HCT116 (cell line): ENCODE measurements at regions not wholly inside any gene's neighbourhood (a gene's known extent, or its start where the extent isn't known, plus 50 kb on each side); places are given as distances from the start of the nearest gene placed in this dataset.

Source experiments
- ATAC-seq: fragments of 200-7000 bp; cut with Tn5 transposase; 2 replicates; pipeline ENCODE4 v1.9.1; 2020; ENCODE audit warnings: mild to moderate bottlenecking, moderate library complexity
- BruUV-seq: library from RNA; stranded (reverse); fragments of 400-500 nt; replicated peaks from 2 replicates; lab custom pipeline; 2021; lab: Mats Ljungman, UMichigan
- CTCF ChIA-PET: fragments of 300-600 bp; sonication (Branson Sonifier 250); formaldehyde crosslinking; loops from one replicate; lab custom pipeline; 2021; ENCODE audit warnings: antibody characterized with exemption; lab: Charles Lee
- POLR2A ChIA-PET: fragments of 300-600, 350-600 bp; sonication (Branson Sonifier 250); formaldehyde crosslinking; loops from one replicate; lab custom pipeline; 2021; ENCODE audit warnings: antibody characterized with exemption; lab: Charles Lee
- RAD21 ChIA-PET, 2 experiments: fragments of 300-600 bp; sonication (Branson Sonifier 250); formaldehyde crosslinking; loops; one replicate each; lab custom pipeline; 2023; ENCODE audit warnings: low total read pairs in 2 of 2; ENCODE audit not compliant: uncharacterized antibody in 2 of 2, unreplicated experiment in 2 of 2, low non-redundant PET in 1 of 2; lab: Charles Lee
- DNase-seq: peaks from one replicate; pipeline ENCODE4 v3.0.0-alpha.2; 2010; ENCODE audit warnings: low read depth, low spot score
- H2AFZ ChIP-seq: fragments of 200-600 bp; shearing (Covaris generic), sonication (generic); 2 replicates; pipeline ENCODE4 v1.6.1; 2017; ENCODE audit warnings: low read depth, mixed run types, mixed read lengths, antibody characterized with exemption, low read length; ENCODE audit not compliant: poor library complexity, severe bottlenecking
- H3K27ac ChIP-seq: 2 replicates; pipeline ENCODE4 v1.5.1; 2012; ENCODE audit warnings: low read depth, low read length
- H3K27me3 ChIP-seq: fragments of 200-600 bp; sonication (generic); 2 replicates; pipeline ENCODE4 v1.6.1; 2016; ENCODE audit warnings: mixed run types, low read length, mixed read lengths; ENCODE audit not compliant: insufficient read depth
- H3K36me3 ChIP-seq, 2 experiments: fragments of 200-500 bp in 1 of 2; fragments of 200-600 bp in 1 of 2; sonication (Bioruptor generic) in 1 of 2; sonication (generic) in 1 of 2; 2 replicates each; pipeline versions ENCODE4 v1.5.1 to v1.6.1; 2014 to 2016; ENCODE audit warnings: low read length in 2 of 2, inconsistent platforms in 1 of 2, mixed read lengths in 1 of 2, mixed run types in 1 of 2; ENCODE audit not compliant: insufficient read depth in 2 of 2, control insufficient read depth in 1 of 2
- H3K4me1 ChIP-seq, 2 experiments: fragments of 200-600 bp in 1 of 2; sonication (generic) in 1 of 2; 2 replicates each; pipeline versions ENCODE4 v1.5.1 to v1.6.1; 2012 to 2017; ENCODE audit warnings: low read length in 2 of 2, inconsistent platforms in 1 of 2, mild to moderate bottlenecking in 1 of 2, mixed read lengths in 1 of 2, mixed run types in 1 of 2, moderate library complexity in 1 of 2; ENCODE audit not compliant: insufficient read depth in 2 of 2, control insufficient read depth in 1 of 2
- H3K4me2 ChIP-seq: fragments of 200-600 bp; sonication (generic); 2 replicates; pipeline ENCODE4 v1.6.1; 2017; ENCODE audit warnings: mixed run types, low read length, mixed read lengths
- H3K4me3 ChIP-seq, 2 experiments: fragments of 200-600 bp in 1 of 2; sonication (generic) in 1 of 2; replicated peaks in 1 of 2; 2 replicates each; pipeline ENCODE4 v1.5.1; 2011 to 2016; ENCODE audit warnings: low read length in 2 of 2, control low read depth in 1 of 2, low read depth in 1 of 2, mild to moderate bottlenecking in 1 of 2, mixed read lengths in 1 of 2, mixed run types in 1 of 2
- H3K79me2 ChIP-seq: fragments of 200-600 bp; sonication (generic); 2 replicates; pipeline ENCODE4 v1.6.1; 2017; ENCODE audit warnings: mild to moderate bottlenecking, mixed run types, low read length, moderate library complexity, mixed read lengths; ENCODE audit not compliant: insufficient read depth
- H3K9ac ChIP-seq: fragments of 200-600 bp; sonication (generic); 2 replicates; pipeline ENCODE4 v1.6.1; 2016; ENCODE audit warnings: low read length, mixed read lengths
- H3K9me2 ChIP-seq: fragments of 200-600 bp; sonication (generic), shearing (Covaris generic); 2 replicates; pipeline ENCODE4 v1.6.1; 2017; ENCODE audit warnings: mixed run types, mild to moderate bottlenecking, moderate library complexity; ENCODE audit not compliant: insufficient read depth
- H3K9me3 ChIP-seq, 2 experiments: fragments of 200-500 bp in 1 of 2; fragments of 200-600 bp in 1 of 2; sonication (Bioruptor generic) in 1 of 2; sonication (generic) in 1 of 2; 2 replicates each; pipeline ENCODE4 v1.6.1; 2014 to 2017; ENCODE audit warnings: low read length in 2 of 2, mixed read lengths in 2 of 2, inconsistent platforms in 1 of 2, low read depth in 1 of 2, mild to moderate bottlenecking in 1 of 2, mixed run types in 1 of 2, moderate library complexity in 1 of 2; ENCODE audit not compliant: control insufficient read depth in 1 of 2, insufficient read depth in 1 of 2
- H4K20me1 ChIP-seq: fragments of 200-600 bp; sonication (generic), shearing (Covaris generic); 2 replicates; pipeline ENCODE4 v1.6.1; 2017; ENCODE audit warnings: mixed run types, mild to moderate bottlenecking, moderate library complexity; ENCODE audit not compliant: insufficient read depth
- ATF3 ChIP-seq: IDR thresholded peaks from 2 replicates; pipeline ENCODE4 v1.6.1; 2012
- CBX3 ChIP-seq: IDR thresholded peaks from 2 replicates; pipeline ENCODE4 v1.6.1; 2012; ENCODE audit warnings: low read depth
- CEBPB ChIP-seq: IDR thresholded peaks from 2 replicates; pipeline ENCODE4 v1.6.1; 2012; ENCODE audit warnings: low read depth
- CTCF ChIP-seq, 3 experiments: fragments of 200-600 bp in 1 of 3; sonication (generic) in 1 of 3; IDR thresholded peaks in 2 of 3; conservative IDR thresholded peaks in 1 of 3; 2 replicates each; pipeline ENCODE4 v1.5.1; 2012 to 2017; ENCODE audit warnings: low read depth in 2 of 3, low read length in 2 of 3, antibody characterized with exemption in 1 of 3, borderline replicate concordance in 1 of 3, control low read depth in 1 of 3, mild to moderate bottlenecking in 1 of 3, mixed read lengths in 1 of 3, mixed run types in 1 of 3, moderate library complexity in 1 of 3; ENCODE audit not compliant: insufficient read depth in 1 of 3
- EGR1 ChIP-seq: IDR thresholded peaks from 2 replicates; pipeline ENCODE4 v1.6.1; 2012; ENCODE audit warnings: low read depth
- ELF1 ChIP-seq: IDR thresholded peaks from 2 replicates; pipeline ENCODE4 v1.6.1; 2012; ENCODE audit warnings: low read depth, borderline replicate concordance
- EZH2phosphoT487 ChIP-seq: fragments of 200-600 bp; IDR thresholded peaks from 2 replicates; pipeline ENCODE4 v1.6.1; 2018; ENCODE audit warnings: antibody characterized with exemption, borderline replicate concordance
- JUND ChIP-seq: IDR thresholded peaks from 2 replicates; pipeline ENCODE4 v1.6.1; 2012
- MAX ChIP-seq: IDR thresholded peaks from 2 replicates; pipeline ENCODE4 v1.6.1; 2012
- POLR2A ChIP-seq: IDR thresholded peaks from 2 replicates; pipeline ENCODE4 v1.7.0; 2011; ENCODE audit warnings: borderline replicate concordance; ENCODE audit not compliant: insufficient read depth, insufficient read length; ENCODE audit errors: extremely low read depth
- POLR2AphosphoS5 ChIP-seq: IDR thresholded peaks from 2 replicates; pipeline ENCODE4 v1.6.1; 2011; ENCODE audit warnings: mild to moderate bottlenecking, low read depth, low read length, moderate library complexity
- RAD21 ChIP-seq: IDR thresholded peaks from 2 replicates; pipeline ENCODE4 v1.6.1; 2012; ENCODE audit warnings: low read depth, mild to moderate bottlenecking
- REST ChIP-seq: IDR thresholded peaks from 2 replicates; pipeline ENCODE4 v1.6.1; 2012; ENCODE audit warnings: low read depth
- SIN3A ChIP-seq: IDR thresholded peaks from 2 replicates; pipeline ENCODE4 v1.6.1; 2012; ENCODE audit warnings: low read depth
- SP1 ChIP-seq: IDR thresholded peaks from 2 replicates; pipeline ENCODE4 v1.6.1; 2012; ENCODE audit warnings: low read depth
- SRF ChIP-seq: IDR thresholded peaks from 2 replicates; pipeline ENCODE4 v1.6.1; 2012; ENCODE audit warnings: low read depth
- TCF7L2 ChIP-seq: IDR thresholded peaks from 2 replicates; pipeline ENCODE4 v1.7.0; 2011; ENCODE audit warnings: borderline replicate concordance, inconsistent platforms; ENCODE audit not compliant: insufficient read depth, insufficient read length; ENCODE audit errors: extremely low read depth
- ZFX ChIP-seq: fragments of 450-650 bp; IDR thresholded peaks from 2 replicates; pipeline ENCODE4 v1.6.1; 2017
- intact Hi-C: fragments of 100-400 bp; cut with micrococcal nuclease; formaldehyde crosslinking; loops from 2 replicates; pipeline ENCODE4 v1.10.0; 2022

- TF ChIP-seq CEBPB (no peak), EGR1 (no peak)
- Histone ChIP-seq H3K79me2 (no peaks in the 10 kb centered on the region), H3K9me3 (no peaks in the 10 kb centered on the region), H3K9ac (no peak overlapping the region), H3K27ac (no peak overlapping the region), H4K20me1 (no peaks in the 10 kb centered on the region), H3K4me2 (no peak overlapping the region), H3K9me2 (no peaks in the 10 kb centered on the region), H3K36me3 (no peaks in the 10 kb centered on the region), H3K27me3 (peaks cover 16% of the 10 kb centered on the region), H3K4me3 (no peak overlapping the region), H2AFZ (no peak overlapping the region), H3K4me1 (no peaks in the 10 kb centered on the region)
- ChIA-PET CTCF (no interaction called here), POLR2A (no interaction called here), RAD21 (no interaction called here)
- intact Hi-C loops = no loop called here
- DNase-seq (no peak), ATAC-seq (no peak)
- no TSS peak for BruUV-seq
Measured at GRCh38 chr3:24915639-24916038, 421.0 kb upstream of the THRB start.

- Histone ChIP-seq H3K9ac (no peak overlapping the region), H3K9me2 (no peaks in the 10 kb centered on the region), H3K4me1 (no peaks in the 10 kb centered on the region), H3K27ac (no peak overlapping the region), H3K9me3 (no peaks in the 10 kb centered on the region), H3K36me3 (no peaks in the 10 kb centered on the region), H2AFZ (no peak overlapping the region), H3K4me2 (no peak overlapping the region), H3K27me3 (peaks cover 11% of the 10 kb centered on the region), H4K20me1 (no peaks in the 10 kb centered on the region), H3K79me2 (no peaks in the 10 kb centered on the region), H3K4me3 (no peak overlapping the region)
- ATAC-seq (no peak), DNase-seq (no peak)
- CTCF ChIA-PET = no interaction called here
- BruUV-seq = no TSS peak
- RAD21 ChIA-PET = no interaction called here
- intact Hi-C loops = no loop called here
- POLR2A ChIA-PET = no interaction called here
- TF ChIP-seq SIN3A (no peak), POLR2AphosphoS5 (no peak), MAX (no peak), RAD21 (no peak), SP1 (no peak), JUND (no peak), TCF7L2 (no peak), POLR2A (no peak), SRF (no peak), CTCF (IDR thresholded peaks at IDR 0.05 in 2 of 3, conservative IDR thresholded peaks at IDR 0.05 in 1 of 3; ENCODE audit: borderline replicate concordance in 1 of 3, insufficient read depth in 1 of 3, low read depth in 2 of 3, low read length in 2 of 3) (no peak), CBX3 (no peak), ATF3 (no peak), REST (no peak), EZH2phosphoT487 (no peak), ELF1 (no peak), ZFX (no peak)
Measured at GRCh38 chr3:24917908-24918307, 423.3 kb upstream of the THRB start.
